ENCODE measurements at regions not wholly inside any gene's neighbourhood (a gene's known extent, or its start where the extent isn't known, plus 50 kb on each side); places are given as distances from the start of the nearest gene placed in this dataset.

DNA sequence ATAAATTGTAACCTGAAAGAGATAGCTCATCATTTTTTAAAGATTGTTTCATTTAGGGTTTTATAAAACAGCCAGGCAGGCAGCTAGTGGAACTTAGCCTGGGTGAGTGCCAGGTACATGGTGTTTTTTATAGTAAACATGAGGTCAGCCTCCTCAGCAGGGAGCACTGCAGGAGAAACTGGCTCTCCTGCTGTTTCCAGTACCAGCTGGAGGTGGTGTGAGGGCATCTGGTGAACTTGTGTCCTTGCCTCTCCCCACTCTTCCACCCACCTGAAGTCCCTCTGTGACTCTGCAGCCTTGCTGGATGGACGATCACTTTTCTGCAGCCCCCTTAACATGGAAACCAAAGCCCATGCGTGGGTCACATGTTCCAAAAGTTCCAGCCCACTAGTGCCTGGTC is 128.4 kb downstream of the FAM174B start:
- ChIA-PET CTCF (no interaction called here), POLR2A (ENCODE audit: low non-redundant PET) (no interaction called here)
- H3K4me3 ChIP-seq (ENCODE audit: low read depth, low read length, poor library complexity, severe bottlenecking) = no peak overlapping the region
- peaks cover 4% of the 10 kb centered on the region for H3K27me3 ChIP-seq (replicated peaks; ENCODE audit: insufficient read depth, low read depth, low read length, poor library complexity)
- TF ChIP-seq, protein P1, sequence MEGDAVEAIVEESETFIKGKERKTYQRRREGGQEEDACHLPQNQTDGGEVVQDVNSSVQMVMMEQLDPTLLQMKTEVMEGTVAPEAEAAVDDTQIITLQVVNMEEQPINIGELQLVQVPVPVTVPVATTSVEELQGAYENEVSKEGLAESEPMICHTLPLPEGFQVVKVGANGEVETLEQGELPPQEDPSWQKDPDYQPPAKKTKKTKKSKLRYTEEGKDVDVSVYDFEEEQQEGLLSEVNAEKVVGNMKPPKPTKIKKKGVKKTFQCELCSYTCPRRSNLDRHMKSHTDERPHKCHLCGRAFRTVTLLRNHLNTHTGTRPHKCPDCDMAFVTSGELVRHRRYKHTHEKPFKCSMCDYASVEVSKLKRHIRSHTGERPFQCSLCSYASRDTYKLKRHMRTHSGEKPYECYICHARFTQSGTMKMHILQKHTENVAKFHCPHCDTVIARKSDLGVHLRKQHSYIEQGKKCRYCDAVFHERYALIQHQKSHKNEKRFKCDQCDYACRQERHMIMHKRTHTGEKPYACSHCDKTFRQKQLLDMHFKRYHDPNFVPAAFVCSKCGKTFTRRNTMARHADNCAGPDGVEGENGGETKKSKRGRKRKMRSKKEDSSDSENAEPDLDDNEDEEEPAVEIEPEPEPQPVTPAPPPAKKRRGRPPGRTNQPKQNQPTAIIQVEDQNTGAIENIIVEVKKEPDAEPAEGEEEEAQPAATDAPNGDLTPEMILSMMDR (conservative IDR thresholded peaks at IDR 0.05; ENCODE audit: low read depth, low read length) = no peak
- no peak for TF ChIP-seq EZH2 (IDR thresholded peaks at IDR 0.05; ENCODE audit: borderline replicate concordance, low read depth, low read length, poor library complexity, severe bottlenecking)
- no peaks in the 10 kb centered on the region for H3K36me3 ChIP-seq (ENCODE audit: insufficient read depth, low read length, poor library complexity, severe bottlenecking)
- DNase-seq (ENCODE audit: low spot score) = no peak
- no peaks in the 10 kb centered on the region for H3K4me1 ChIP-seq (ENCODE audit: insufficient read depth, low read length, poor library complexity, severe bottlenecking)
- no peaks in the 10 kb centered on the region for H3K9me3 ChIP-seq (ENCODE audit: low read depth, low read length, poor library complexity, severe bottlenecking)
- H3K27ac ChIP-seq (ENCODE audit: low read depth, low read length, poor library complexity, severe bottlenecking) = no peak overlapping the region
- intact Hi-C loops (cut with micrococcal nuclease; ENCODE audit: unreplicated experiment) = no loop called here
- no TSS peak for BruUV-seq (replicated peaks)

DNA sequence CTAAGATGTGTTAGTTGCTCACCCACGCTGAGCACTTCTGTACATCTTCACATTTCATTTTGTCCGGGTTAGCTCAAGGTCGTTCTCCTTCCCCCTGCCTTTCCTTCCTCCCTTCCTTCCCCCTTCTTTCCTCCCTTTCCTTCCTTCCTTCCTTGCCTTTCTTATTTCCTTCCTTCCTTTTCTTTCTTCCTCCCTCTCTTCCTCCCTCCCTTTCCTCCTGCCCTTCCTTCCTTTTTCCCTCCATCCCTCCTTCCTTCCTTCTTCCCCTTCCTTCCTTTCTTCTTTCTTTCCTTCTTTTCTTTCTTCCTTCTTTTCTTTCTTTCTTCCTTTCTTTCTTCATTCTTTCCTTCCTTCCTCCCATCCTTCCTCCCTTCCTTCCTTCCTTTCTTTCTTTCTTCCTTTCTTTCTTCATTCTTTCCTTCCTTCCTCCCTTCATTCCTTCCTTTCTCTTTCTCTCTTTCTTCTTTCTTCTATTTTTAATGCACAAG is 129.8 kb downstream of the FAM174B start:
- CTCF ChIA-PET = no interaction called here
- no TSS peak for BruUV-seq (replicated peaks)
- DNase-seq (ENCODE audit: low spot score) = no peak
- Histone ChIP-seq H3K27me3 (replicated peaks; ENCODE audit: insufficient read depth, low read depth, low read length, poor library complexity) (no peaks in the 10 kb centered on the region), H3K27ac (ENCODE audit: low read depth, low read length, poor library complexity, severe bottlenecking) (no peak overlapping the region), H3K4me1 (ENCODE audit: insufficient read depth, low read length, poor library complexity, severe bottlenecking) (no peaks in the 10 kb centered on the region), H3K36me3 (ENCODE audit: insufficient read depth, low read length, poor library complexity, severe bottlenecking) (no peaks in the 10 kb centered on the region), H3K4me3 (ENCODE audit: low read depth, low read length, poor library complexity, severe bottlenecking) (no peak overlapping the region), H3K9me3 (ENCODE audit: low read depth, low read length, poor library complexity, severe bottlenecking) (no peaks in the 10 kb centered on the region)
- POLR2A ChIA-PET (ENCODE audit: low non-redundant PET) = interaction anchor here (0.6 to 0.7 kb wide), 2 partner anchors 9 to 90 kb away, joined by 5 to 6 read pairs; no protein-coding TSS in a partner anchor
- intact Hi-C loops (cut with micrococcal nuclease; ENCODE audit: unreplicated experiment) = no loop called here
- TF ChIP-seq, protein P1 (conservative IDR thresholded peaks at IDR 0.05; ENCODE audit: low read depth, low read length) = no peak
- no peak for TF ChIP-seq EZH2 (IDR thresholded peaks at IDR 0.05; ENCODE audit: borderline replicate concordance, low read depth, low read length, poor library complexity, severe bottlenecking)

GRCh38 chr15:92524874-92525565 is 130.6 kb downstream of the FAM174B start:
- DNase-seq (ENCODE audit: low spot score) = no peak
- no peak overlapping the region for H3K4me3 ChIP-seq (ENCODE audit: low read depth, low read length, poor library complexity, severe bottlenecking)
- no TSS peak for BruUV-seq (replicated peaks)
- H3K9me3 ChIP-seq (ENCODE audit: low read depth, low read length, poor library complexity, severe bottlenecking) = no peaks in the 10 kb centered on the region
- ChIA-PET CTCF (no interaction called here), POLR2A (ENCODE audit: low non-redundant PET) (no interaction called here)
- H3K27ac ChIP-seq (ENCODE audit: low read depth, low read length, poor library complexity, severe bottlenecking) = no peak overlapping the region
- H3K36me3 ChIP-seq (ENCODE audit: insufficient read depth, low read length, poor library complexity, severe bottlenecking) = no peaks in the 10 kb centered on the region
- TF ChIP-seq, protein P1 (conservative IDR thresholded peaks at IDR 0.05; ENCODE audit: low read depth, low read length) = no peak
- no peak for TF ChIP-seq EZH2 (IDR thresholded peaks at IDR 0.05; ENCODE audit: borderline replicate concordance, low read depth, low read length, poor library complexity, severe bottlenecking)
- H3K4me1 ChIP-seq (ENCODE audit: insufficient read depth, low read length, poor library complexity, severe bottlenecking) = no peaks in the 10 kb centered on the region
- H3K27me3 ChIP-seq (replicated peaks; ENCODE audit: insufficient read depth, low read depth, low read length, poor library complexity) = no peaks in the 10 kb centered on the region
- intact Hi-C loops (cut with micrococcal nuclease; ENCODE audit: unreplicated experiment) = no loop called here

All from A673 (cell line).